GM19455 (cell line): ENCODE measurements at regions not wholly inside any gene's neighbourhood (a gene's known extent, or its start where the extent isn't known, plus 50 kb on each side); places are given as distances from the start of the nearest gene placed in this dataset.
"Not testable (repeated sequence)": the region's sequence is repeated elsewhere in the genome, so short reads cannot be mapped to it uniquely, and the experiment has no call there.

ENCODE experiments used
- ATAC-seq: cut with Tn5 transposase; IDR thresholded peaks from one replicate; pipeline ENCODE4 v1.9.1; 2021; ENCODE audit not compliant: unreplicated experiment

GRCh38 chr4:110424144-110424543 is 51.8 kb upstream of the ENPEP start:
- ATAC-seq = no peak

GRCh38 chr4:110418641-110419040 is 57.3 kb upstream of the ENPEP start:
- no peak for ATAC-seq

- no peak for ATAC-seq
Observed at GRCh38 chr4:110417136-110417535, 58.8 kb upstream of the ENPEP start.

- no peak for ATAC-seq
Observed at GRCh38 chr4:110415478-110415877, 60.5 kb upstream of the ENPEP start.

- ATAC-seq = no peak
Observed at GRCh38 chr4:110415041-110415440, 60.9 kb upstream of the ENPEP start.

GRCh38 chr4:110414561-110414920 is 61.4 kb upstream of the ENPEP start:
- ATAC-seq = no peak

GRCh38 chr4:110413807-110414560 is 62.0 kb upstream of the ENPEP start:
- ATAC-seq = not testable (repeated sequence)

GRCh38 chr4:110412354-110413065 is 63.4 kb upstream of the ENPEP start:
- ATAC-seq = no peak

- no peak for ATAC-seq
Observed at GRCh38 chr4:110411574-110412011, 64.4 kb upstream of the ENPEP start.

- not testable (repeated sequence) for ATAC-seq
Observed at GRCh38 chr4:110410853-110411573, 64.9 kb upstream of the ENPEP start.

GRCh38 chr4:110400086-110400485 is 75.9 kb upstream of the ENPEP start:
- no peak for ATAC-seq

GRCh38 chr4:110399046-110399445 is 76.9 kb upstream of the ENPEP start:
- ATAC-seq = not testable (repeated sequence)

GRCh38 chr4:110396963-110397362 is 79.0 kb upstream of the ENPEP start:
- ATAC-seq = no peak

GRCh38 chr4:110395421-110395820 is 80.5 kb upstream of the ENPEP start:
- no peak for ATAC-seq

GRCh38 chr4:110394871-110395270 is 81.1 kb upstream of the ENPEP start:
- ATAC-seq = no peak

GRCh38 chr4:110381784-110382183 is 94.2 kb upstream of the ENPEP start:
- ATAC-seq = no peak

- ATAC-seq = no peak
Observed at GRCh38 chr4:110372485-110372884, 103.5 kb upstream of the ENPEP start.

GRCh38 chr4:110371016-110371770 is 104.8 kb upstream of the ENPEP start:
- ATAC-seq = no peak

GRCh38 chr4:110368409-110368808 is 107.5 kb upstream of the ENPEP start:
- no peak for ATAC-seq

GRCh38 chr4:110367156-110367555 is 108.8 kb upstream of the ENPEP start:
- ATAC-seq = no peak

- no peak for ATAC-seq
Observed at GRCh38 chr4:110365761-110366160, 110.2 kb upstream of the ENPEP start.
